HG02938 (cell line): ENCODE measurements at regions not wholly inside any gene's neighbourhood (a gene's known extent, or its start where the extent isn't known, plus 50 kb on each side); places are given as distances from the start of the nearest gene placed in this dataset.
A peak's percentile ranks its signal among the peaks of the same experiment; 100 is the strongest.
"Not testable (repeated sequence)": the region's sequence is repeated elsewhere in the genome, so short reads cannot be mapped to it uniquely, and the experiment has no call there.

Experiments used
- ATAC-seq: cut with Tn5 transposase; IDR thresholded peaks from one replicate; pipeline ENCODE4 v1.9.1; 2021; ENCODE audit warnings: mild to moderate bottlenecking, moderate library complexity; ENCODE audit not compliant: unreplicated experiment

- ATAC-seq = no peak
These were observed 171.0 kb upstream of the PZP start for GRCh38 chr12:9379023-9379742.

GRCh38 chr12:9378430-9378835, 170.2 kb upstream of the PZP start:
- ATAC-seq = no peak

DNA sequence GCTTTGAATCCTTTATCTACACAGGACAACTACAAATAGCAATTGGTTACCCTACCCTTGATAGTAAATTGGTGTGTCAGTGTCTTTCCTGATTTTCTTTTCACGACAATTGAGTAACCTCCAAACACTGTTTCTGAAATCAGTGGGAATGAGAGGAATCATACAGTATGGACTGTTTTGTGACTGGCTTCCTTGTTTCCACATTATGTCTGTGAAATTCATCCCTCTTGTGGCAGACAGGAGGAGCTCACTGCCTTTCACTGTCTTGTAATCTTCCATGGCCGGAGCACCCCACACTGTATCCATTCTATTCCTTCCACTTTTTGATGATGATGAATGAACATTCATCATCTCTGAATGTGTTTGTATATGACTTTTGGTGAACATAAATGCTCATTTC, 164.0 kb upstream of the PZP start:
- no peak for ATAC-seq

DNA sequence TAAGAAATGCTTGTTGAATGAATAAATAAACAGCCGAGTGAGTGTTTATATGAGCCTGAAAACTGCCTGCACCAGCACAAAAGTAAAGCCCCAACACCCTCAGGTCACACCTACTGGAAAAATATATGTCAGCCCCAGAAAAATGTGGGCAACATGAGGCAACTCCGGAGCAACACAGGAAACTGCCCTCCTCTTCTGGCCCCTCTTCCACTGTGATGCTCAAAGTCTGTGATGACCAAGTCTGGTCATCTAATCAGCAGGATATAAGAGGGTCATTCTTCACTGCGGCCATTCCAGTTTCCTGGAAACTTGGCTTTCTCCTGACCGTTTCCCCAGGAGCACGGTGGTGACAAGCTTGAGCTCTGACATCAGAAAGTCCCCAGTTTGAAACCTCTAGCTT, 159.6 kb upstream of the PZP start:
- ATAC-seq = no peak

- no peak for ATAC-seq
These were observed 159.0 kb upstream of the PZP start for GRCh38 chr12:9367201-9367600.

DNA sequence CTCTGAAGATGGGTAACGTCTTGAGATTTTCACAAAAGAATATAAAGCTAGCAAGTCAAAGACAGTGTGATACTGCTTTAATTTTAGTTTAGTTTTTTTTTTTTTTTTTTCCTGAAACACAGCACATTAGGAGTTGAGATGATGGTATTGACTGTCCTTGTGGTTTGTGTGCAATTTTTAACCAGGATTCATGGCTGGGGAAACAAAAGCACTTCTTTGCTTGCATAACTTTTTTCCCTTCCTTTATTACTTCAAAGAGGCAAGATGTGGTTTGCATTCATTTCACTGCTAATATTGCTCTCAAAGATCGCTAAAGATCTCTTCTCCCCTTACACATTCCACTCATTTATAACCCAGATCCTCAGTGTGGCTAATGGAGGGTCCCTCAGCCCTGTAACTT, 157.1 kb upstream of the PZP start:
- no peak for ATAC-seq

- ATAC-seq = peak; percentile 85
These were observed 156.3 kb upstream of the PZP start for GRCh38 chr12:9364224-9365176.

DNA sequence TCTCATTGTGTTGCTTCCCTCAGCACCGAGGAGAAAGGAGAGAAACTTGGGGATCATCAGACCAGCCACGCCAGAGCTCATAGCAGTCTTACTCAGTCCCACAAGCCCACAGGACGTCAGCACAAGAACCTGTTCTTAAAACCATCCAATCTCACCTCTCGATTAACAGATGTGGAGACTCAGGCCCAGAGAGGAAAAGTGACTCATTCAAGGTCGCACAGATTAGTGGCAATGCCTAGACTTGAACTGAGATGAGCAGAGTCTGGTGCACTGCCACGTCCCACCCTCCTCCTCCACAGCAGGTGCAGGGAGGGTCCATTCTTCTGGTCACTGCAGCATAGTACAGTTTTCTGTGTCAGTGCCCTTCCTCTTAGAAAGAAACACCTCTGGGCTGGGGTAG, 154.9 kb upstream of the PZP start:
- no peak for ATAC-seq

DNA sequence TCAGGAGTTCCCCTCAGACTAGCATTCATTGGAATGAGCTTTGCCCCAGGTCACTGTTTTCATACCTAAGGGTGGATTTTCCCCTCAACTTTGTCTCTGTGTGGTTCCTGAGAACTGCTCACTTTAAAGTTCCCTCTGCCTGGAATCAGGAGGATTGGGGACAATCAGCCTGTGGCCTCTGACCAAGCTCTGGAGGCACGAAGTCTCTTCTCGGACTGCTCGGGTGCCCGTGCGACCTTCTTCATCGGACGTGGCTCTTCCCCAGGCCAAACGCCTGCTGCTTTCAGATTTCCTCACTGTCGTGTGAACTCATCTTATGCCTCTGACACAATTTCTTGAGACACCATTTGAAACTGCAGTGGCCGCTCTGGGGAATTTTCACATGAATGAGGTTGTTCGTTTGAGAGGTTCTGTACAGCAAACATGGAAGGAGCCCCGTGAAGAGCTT, 153.7 kb upstream of the PZP start:
- no peak for ATAC-seq

- ATAC-seq = not testable (repeated sequence)
These were observed 146.0 kb upstream of the PZP start for GRCh38 chr12:9354009-9354754.

DNA sequence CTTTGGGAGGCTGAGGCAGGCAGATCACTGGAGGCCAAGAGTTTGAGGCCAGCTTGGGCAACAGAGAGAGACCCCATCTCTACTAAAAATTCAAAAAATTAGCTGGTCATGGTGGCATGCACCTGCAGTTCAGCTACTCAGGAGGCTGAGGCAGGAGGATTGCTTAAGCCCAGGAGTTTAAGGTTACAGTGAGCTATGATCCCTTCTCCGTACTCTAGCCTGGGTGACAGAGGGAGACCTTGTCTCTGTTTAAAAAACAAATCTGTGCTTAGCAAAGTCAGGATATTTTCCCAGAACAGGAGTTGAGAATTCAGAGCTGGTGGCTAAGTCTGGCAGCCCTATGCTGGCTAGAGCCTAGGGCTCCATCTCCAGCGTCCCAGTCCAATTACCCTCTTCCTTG, 142.9 kb upstream of the PZP start:
- ATAC-seq = no peak

GRCh38 chr12:9349888-9350885, 142.0 kb upstream of the PZP start:
- ATAC-seq = no peak

- ATAC-seq = no peak
These were observed 140.8 kb upstream of the PZP start for GRCh38 chr12:9348906-9349518.

- no peak for ATAC-seq
These were observed 139.3 kb upstream of the PZP start for GRCh38 chr12:9347328-9348127.

DNA sequence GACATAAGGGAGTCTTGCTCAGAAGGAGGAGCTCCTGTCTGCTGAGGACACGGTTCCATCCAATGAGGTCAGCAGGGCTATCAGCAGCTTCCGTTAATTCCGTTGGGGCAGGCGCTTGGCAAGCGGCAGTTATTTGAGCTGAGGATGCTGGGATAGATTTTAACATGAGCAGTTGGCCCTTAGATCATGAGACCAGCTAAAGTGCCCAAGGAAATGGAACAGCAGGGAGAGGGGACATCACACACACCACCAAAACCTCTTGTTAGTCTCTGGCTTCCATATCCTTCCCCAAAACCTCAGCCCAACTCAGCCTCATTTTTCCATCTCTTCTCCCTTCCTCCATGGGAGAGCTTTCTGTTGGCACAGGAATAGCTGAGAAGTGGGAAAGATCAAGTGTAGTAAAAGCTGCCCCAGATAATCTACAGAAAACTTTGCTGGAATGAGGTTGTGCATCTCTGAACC, 138.7 kb upstream of the PZP start:
- ATAC-seq = no peak

DNA sequence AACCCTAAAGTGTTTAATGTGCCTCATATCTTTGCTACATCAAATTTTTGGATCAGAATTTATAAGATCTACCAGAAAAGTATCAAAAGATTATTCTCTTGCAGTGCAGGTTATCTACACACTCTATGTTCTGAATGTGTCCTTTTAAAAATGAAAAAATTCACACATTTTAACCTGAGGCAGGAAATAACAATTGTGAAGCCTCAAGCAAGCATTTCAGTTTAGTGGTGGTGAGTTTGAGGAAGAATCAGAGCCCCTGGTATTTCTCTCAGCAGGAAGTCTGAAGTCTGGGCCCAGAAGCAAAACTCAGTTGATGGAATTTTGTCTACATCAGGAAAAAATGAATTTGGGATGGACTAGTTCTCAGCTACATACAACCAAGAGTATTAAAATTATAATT, 137.0 kb upstream of the PZP start:
- ATAC-seq = no peak

DNA sequence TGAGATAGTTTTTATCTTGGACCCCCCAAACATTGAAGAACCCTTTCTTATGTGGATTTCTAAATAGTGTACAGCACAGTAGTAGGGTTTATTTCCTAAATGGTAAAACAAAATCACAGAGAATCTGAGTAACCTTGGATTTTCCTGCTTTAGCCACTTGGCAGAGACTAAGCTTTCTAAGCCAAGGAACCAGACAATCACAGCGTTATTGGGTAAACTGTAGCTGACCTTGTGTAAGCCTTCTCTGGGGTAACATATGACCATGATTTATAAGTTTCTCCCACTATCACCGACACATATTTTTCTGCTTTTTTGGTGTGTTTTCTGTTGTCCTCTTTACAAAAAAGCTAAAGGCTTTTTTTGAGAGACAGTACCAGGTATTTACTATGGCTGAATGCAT, 136.3 kb upstream of the PZP start:
- no peak for ATAC-seq

DNA sequence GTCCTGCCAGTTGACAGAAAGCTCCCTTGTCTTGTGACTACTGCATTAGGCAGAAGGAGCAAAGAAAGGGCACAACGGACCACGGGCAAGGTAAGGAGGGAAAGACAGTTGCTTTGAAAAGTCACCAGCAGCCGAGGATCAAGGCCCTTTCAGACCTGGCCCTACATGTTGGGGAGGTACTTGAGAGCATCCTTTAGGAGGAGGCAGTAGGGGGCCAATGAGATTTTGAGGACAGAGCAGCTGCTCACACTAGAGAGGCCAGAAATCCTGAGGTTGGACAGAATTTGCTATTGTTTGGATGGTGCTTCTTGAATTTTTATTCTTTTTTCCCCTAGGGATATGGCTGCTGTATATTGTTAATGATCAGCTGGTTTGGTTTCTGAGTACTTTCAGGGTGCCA, 135.5 kb upstream of the PZP start:
- no peak for ATAC-seq
